Dedifferentiated amniotic fluid mesenchymal stem cell (primary cell): ENCODE measurements at regions not wholly inside any gene's neighbourhood (a gene's known extent, or its start where the extent isn't known, plus 50 kb on each side); places are given as distances from the start of the nearest gene placed in this dataset.
"Not testable (repeated sequence)": the region's sequence is repeated elsewhere in the genome, so short reads cannot be mapped to it uniquely, and the experiment has no call there.

Source experiments
- DNase-seq: peaks from one replicate; pipeline ENCODE4 v3.0.0-alpha.2; 2016; ENCODE audit errors: extremely low spot score

GRCh38 chr2:128596396-128597120 lies 277.9 kb upstream of the HS6ST1 start:
- DNase-seq: no peak

- no peak for DNase-seq
Observed at GRCh38 chr2:128597121-128597762, 278.6 kb upstream of the HS6ST1 start.

- not testable (repeated sequence) for DNase-seq
Observed at GRCh38 chr2:128598260-128598659, 279.6 kb upstream of the HS6ST1 start.

- no peak for DNase-seq
Observed at GRCh38 chr2:128598862-128599441, 280.3 kb upstream of the HS6ST1 start.

GRCh38 chr2:128599700-128600099 lies 281.0 kb upstream of the HS6ST1 start:
- DNase-seq: no peak

- no peak for DNase-seq
Observed at GRCh38 chr2:128600581-128601297, 282.1 kb upstream of the HS6ST1 start.

- DNase-seq: no peak
Observed at GRCh38 chr2:128601298-128602037, 282.8 kb upstream of the HS6ST1 start.

GRCh38 chr2:128602038-128602698 lies 283.5 kb upstream of the HS6ST1 start:
- DNase-seq: no peak

- DNase-seq: no peak
Observed at GRCh38 chr2:128602699-128603101, 284.0 kb upstream of the HS6ST1 start.

GRCh38 chr2:128603411-128603924 lies 284.8 kb upstream of the HS6ST1 start:
- DNase-seq: no peak

GRCh38 chr2:128604045-128604444 lies 285.4 kb upstream of the HS6ST1 start:
- DNase-seq: no peak

- not testable (repeated sequence) for DNase-seq
Observed at GRCh38 chr2:128604581-128604980, 285.9 kb upstream of the HS6ST1 start.

- no peak for DNase-seq
Observed at GRCh38 chr2:128605421-128605820, 286.8 kb upstream of the HS6ST1 start.

GRCh38 chr2:128605931-128606330 lies 287.3 kb upstream of the HS6ST1 start:
- no peak for DNase-seq

- DNase-seq: no peak
Observed at GRCh38 chr2:128606837-128607236, 288.2 kb upstream of the HS6ST1 start.

GRCh38 chr2:128607440-128607839 lies 288.8 kb upstream of the HS6ST1 start:
- DNase-seq: no peak

GRCh38 chr2:128607911-128608506 lies 289.3 kb upstream of the HS6ST1 start:
- DNase-seq: no peak

GRCh38 chr2:128608921-128609880 lies 290.5 kb upstream of the HS6ST1 start:
- no peak for DNase-seq

- no peak for DNase-seq
Observed at GRCh38 chr2:128610496-128610895, 291.8 kb upstream of the HS6ST1 start.
